ENCODE measurements at regions not wholly inside any gene's neighbourhood (a gene's known extent, or its start where the extent isn't known, plus 50 kb on each side); places are given as distances from the start of the nearest gene placed in this dataset.

DNA sequence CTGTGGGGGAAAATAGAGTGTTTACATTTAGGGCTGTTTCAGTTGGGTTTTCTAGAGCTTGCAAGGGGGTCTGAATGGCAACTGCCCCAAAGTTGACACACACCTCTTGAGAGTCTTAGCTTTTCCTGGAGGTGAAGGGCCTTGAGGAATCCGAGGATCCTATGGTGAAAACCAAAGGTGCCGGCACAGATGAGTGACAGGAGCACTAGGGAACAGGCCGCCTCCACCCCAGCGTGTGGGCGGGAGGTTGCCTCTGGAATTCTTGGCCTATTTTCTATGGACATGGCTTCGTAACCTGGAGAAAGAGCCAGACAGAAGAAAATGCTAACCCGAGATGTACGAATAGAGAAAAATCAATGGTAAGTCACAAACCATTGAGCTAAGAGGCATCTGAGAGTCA is 283.2 kb upstream of the FOXQ1 start:
- TF ChIP-seq EZH2 (IDR thresholded peaks at IDR 0.05) (no peak), EZH2phosphoT487 (IDR thresholded peaks at IDR 0.05) (no peak)
- TF ChIP-seq, protein P1, sequence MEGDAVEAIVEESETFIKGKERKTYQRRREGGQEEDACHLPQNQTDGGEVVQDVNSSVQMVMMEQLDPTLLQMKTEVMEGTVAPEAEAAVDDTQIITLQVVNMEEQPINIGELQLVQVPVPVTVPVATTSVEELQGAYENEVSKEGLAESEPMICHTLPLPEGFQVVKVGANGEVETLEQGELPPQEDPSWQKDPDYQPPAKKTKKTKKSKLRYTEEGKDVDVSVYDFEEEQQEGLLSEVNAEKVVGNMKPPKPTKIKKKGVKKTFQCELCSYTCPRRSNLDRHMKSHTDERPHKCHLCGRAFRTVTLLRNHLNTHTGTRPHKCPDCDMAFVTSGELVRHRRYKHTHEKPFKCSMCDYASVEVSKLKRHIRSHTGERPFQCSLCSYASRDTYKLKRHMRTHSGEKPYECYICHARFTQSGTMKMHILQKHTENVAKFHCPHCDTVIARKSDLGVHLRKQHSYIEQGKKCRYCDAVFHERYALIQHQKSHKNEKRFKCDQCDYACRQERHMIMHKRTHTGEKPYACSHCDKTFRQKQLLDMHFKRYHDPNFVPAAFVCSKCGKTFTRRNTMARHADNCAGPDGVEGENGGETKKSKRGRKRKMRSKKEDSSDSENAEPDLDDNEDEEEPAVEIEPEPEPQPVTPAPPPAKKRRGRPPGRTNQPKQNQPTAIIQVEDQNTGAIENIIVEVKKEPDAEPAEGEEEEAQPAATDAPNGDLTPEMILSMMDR (IDR thresholded peaks at IDR 0.05) = no peak
- Histone ChIP-seq H3K36me3 (no peaks in the 10 kb centered on the region), H3K27ac (no peak overlapping the region), H3K4me1 (no peaks in the 10 kb centered on the region), H3K9ac (no peak overlapping the region), H3F3A (ENCODE audit: low read depth) (no peaks in the 10 kb centered on the region), H3K27me3 (peaks cover 7% of the 10 kb centered on the region), H4K20me1 (ENCODE audit: low read depth) (no peaks in the 10 kb centered on the region), H3K79me2 (ENCODE audit: low read depth) (no peaks in the 10 kb centered on the region), H3K4me3 (no peak overlapping the region), H3K9me3 (ENCODE audit: low read depth) (no peaks in the 10 kb centered on the region), H3K4me2 (no peak overlapping the region), H2AFZ (replicated peaks) (no peak overlapping the region)
- Mint-ChIP-seq H3K4me1 (peaks cover 38% of the 10 kb centered on the region), H3K4me3 (no peak overlapping the region), H3K27me3 (ENCODE audit: insufficient read depth, low read depth) (peaks cover 2% of the 10 kb centered on the region), H3K36me3 (no peaks in the 10 kb centered on the region), H3K27ac (no peak overlapping the region), H3K9me3 (peaks cover 34% of the 10 kb centered on the region)
- no peak for DNase-seq (ENCODE audit: low spot score)

DNA sequence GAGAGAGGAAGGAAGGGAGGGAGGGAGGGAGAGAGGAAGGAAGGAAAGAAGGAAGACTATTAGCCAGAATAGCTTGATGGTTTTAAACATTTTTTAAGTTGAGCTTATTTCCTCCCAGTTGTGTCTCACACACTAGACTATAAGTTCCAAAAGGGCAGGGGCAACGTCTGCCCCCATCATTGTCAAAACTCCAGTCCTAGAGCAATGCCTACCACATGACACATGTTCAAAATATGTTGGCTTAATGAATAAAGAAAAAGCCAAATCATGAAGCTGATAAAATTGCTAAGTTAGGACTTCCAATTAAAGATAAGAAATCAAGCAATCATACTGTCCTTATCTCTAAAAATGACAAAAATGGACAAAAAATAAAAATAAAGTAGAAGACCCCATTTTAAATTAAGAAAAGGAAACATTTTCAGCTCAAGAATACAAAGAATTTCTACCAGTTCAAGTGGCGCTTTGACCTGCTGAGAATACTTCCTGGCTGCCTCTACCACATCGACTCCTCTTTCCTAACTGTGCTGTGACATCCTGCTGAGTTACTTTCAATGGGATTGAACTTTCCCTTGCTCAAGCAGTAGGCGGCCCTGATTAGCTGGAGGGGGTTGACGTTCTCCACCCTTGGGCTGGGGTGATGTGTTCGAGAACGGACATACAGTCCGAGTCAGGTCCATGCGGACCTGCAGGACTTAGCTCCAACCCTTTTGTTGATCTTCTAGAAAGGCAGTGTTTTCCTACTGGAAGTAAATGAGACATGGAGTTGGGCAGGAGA is 283.9 kb upstream of the FOXQ1 start:
- H3K4me3 Mint-ChIP-seq = no peak overlapping the region
- DNase-seq (ENCODE audit: low spot score) = no peak
- no peaks in the 10 kb centered on the region for H4K20me1 ChIP-seq (ENCODE audit: low read depth)
- peaks cover 39% of the 10 kb centered on the region for H3K4me1 Mint-ChIP-seq
- no peak overlapping the region for H3K9ac ChIP-seq
- no peak overlapping the region for H3K4me2 ChIP-seq
- no peaks in the 10 kb centered on the region for H3K4me1 ChIP-seq
- no peaks in the 10 kb centered on the region for H3K36me3 ChIP-seq
- H2AFZ ChIP-seq (replicated peaks) = no peak overlapping the region
- TF ChIP-seq, protein P1 (IDR thresholded peaks at IDR 0.05) = no peak
- TF ChIP-seq EZH2 (IDR thresholded peaks at IDR 0.05) (no peak), EZH2phosphoT487 (IDR thresholded peaks at IDR 0.05) (no peak)
- H3K36me3 Mint-ChIP-seq = no peaks in the 10 kb centered on the region
- no peak overlapping the region for H3K27ac Mint-ChIP-seq
- no peaks in the 10 kb centered on the region for H3K9me3 ChIP-seq (ENCODE audit: low read depth)
- H3F3A ChIP-seq (ENCODE audit: low read depth) = no peaks in the 10 kb centered on the region
- H3K9me3 Mint-ChIP-seq = peaks cover 38% of the 10 kb centered on the region
- H3K4me3 ChIP-seq = no peak overlapping the region
- H3K27ac ChIP-seq = no peak overlapping the region
- peaks cover 2% of the 10 kb centered on the region for H3K27me3 Mint-ChIP-seq (ENCODE audit: insufficient read depth, low read depth)
- H3K79me2 ChIP-seq (ENCODE audit: low read depth) = no peaks in the 10 kb centered on the region
- H3K27me3 ChIP-seq = peaks cover 7% of the 10 kb centered on the region

DNA sequence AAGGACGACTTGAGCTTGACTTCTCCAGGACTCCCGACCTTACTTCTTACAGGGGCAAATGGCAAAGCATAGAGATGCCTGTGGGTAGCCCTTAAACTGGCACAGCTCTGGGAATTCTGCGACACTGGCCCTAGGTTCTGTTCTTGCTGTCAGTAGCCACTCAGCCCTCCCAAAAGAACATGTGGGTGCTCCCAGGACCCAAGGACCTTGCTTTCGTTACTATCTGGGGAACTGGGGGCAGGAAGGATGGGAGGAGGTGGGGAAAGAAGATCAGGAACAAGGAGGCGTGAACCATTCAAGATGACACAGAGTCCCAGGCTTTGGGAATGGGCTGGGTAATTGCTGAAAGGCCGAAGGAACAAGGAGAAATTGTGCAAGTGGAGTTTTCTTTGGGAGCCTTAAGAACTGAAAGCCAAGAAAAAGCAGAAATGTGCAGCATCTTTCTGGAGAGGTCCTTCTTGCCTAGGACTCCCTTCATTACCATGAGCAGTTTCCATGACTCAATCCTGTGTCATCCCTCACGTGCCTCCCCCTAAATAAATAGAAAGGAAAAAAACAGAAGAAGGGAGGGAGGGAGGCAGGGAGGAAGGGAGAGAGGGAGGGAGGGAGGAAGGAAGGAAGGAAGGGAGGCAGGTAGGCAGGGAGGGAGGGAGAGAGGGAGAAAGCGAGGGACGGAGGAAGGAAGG is 284.6 kb upstream of the FOXQ1 start:
- H3K4me1 Mint-ChIP-seq = peaks cover 39% of the 10 kb centered on the region
- H3K36me3 Mint-ChIP-seq = no peaks in the 10 kb centered on the region
- peak overlapping the region; percentile 65 for H3K4me3 Mint-ChIP-seq
- Histone ChIP-seq H3K9ac (no peak overlapping the region), H3K9me3 (ENCODE audit: low read depth) (no peaks in the 10 kb centered on the region), H3K4me1 (no peaks in the 10 kb centered on the region), H3K36me3 (no peaks in the 10 kb centered on the region), H2AFZ (replicated peaks) (no peak overlapping the region), H3K4me2 (no peak overlapping the region), H3K79me2 (ENCODE audit: low read depth) (no peaks in the 10 kb centered on the region), H3K27ac (no peak overlapping the region), H3K27me3 (peaks cover 7% of the 10 kb centered on the region), H4K20me1 (ENCODE audit: low read depth) (no peaks in the 10 kb centered on the region), H3F3A (ENCODE audit: low read depth) (no peaks in the 10 kb centered on the region), H3K4me3 (no peak overlapping the region)
- DNase-seq (ENCODE audit: low spot score) = no peak
- TF ChIP-seq EZH2phosphoT487 (IDR thresholded peaks at IDR 0.05) = no peak
- TF ChIP-seq EZH2 (IDR thresholded peaks at IDR 0.05) = no peak
- TF ChIP-seq, protein P1 (IDR thresholded peaks at IDR 0.05) = no peak
- no peak overlapping the region for H3K27ac Mint-ChIP-seq
- H3K27me3 Mint-ChIP-seq (ENCODE audit: insufficient read depth, low read depth) = peaks cover 2% of the 10 kb centered on the region
- H3K9me3 Mint-ChIP-seq = peaks cover 39% of the 10 kb centered on the region
